ENCODE measurements at regions not wholly inside any gene's neighbourhood (a gene's known extent, or its start where the extent isn't known, plus 50 kb on each side); places are given as distances from the start of the nearest gene placed in this dataset.

GRCh38 chr13:111611651-111612050, 291.2 kb downstream of the TEX29 start (continued):
- TF ChIP-seq AFF4 (CRISPR knock-in tag; IDR thresholded peaks at IDR 0.05; ENCODE audit: borderline replicate concordance) = no peak
- TF ChIP-seq ZNF263 (CRISPR knock-in tag; IDR thresholded peaks at IDR 0.05; ENCODE audit: low read depth) = no peak

- ChIA-PET POLR2A (interaction anchor here (1.2 kb wide), 1 partner anchor 15 kb away, joined by 3 read pairs; no protein-coding TSS in a partner anchor), CTCF (interaction anchor here (0.9 to 1.4 kb wide), 2 partner anchors 17 to 138 kb away, joined by 4 read pairs; no protein-coding TSS in a partner anchor)
- no peak overlapping the region for H3K4me3 Mint-ChIP-seq
- H3K27ac Mint-ChIP-seq = no peak overlapping the region
- TF ChIP-seq SOX15 (CRISPR knock-in tag; IDR thresholded peaks at IDR 0.05) (no peak), USF1 (CRISPR knock-in tag; IDR thresholded peaks at IDR 0.05) (no peak), RELA (CRISPR knock-in tag; IDR thresholded peaks at IDR 0.05; ENCODE audit: borderline replicate concordance) (no peak), NFE2L1 (CRISPR knock-in tag; IDR thresholded peaks at IDR 0.05) (no peak), TCF7 (CRISPR knock-in tag; IDR thresholded peaks at IDR 0.05; ENCODE audit: low read depth) (no peak), FOXJ3 (CRISPR knock-in tag; IDR thresholded peaks at IDR 0.05; ENCODE audit: borderline replicate concordance) (no peak), HMGA2 (CRISPR knock-in tag; IDR thresholded peaks at IDR 0.05) (no peak), STAT6 (CRISPR knock-in tag; conservative IDR thresholded peaks at IDR 0.05; ENCODE audit: low read depth) (no peak)
- ATAC-seq (no peak), DNase-seq (ENCODE audit: low spot score) (no peak)
- peaks cover 2% of the 10 kb centered on the region for H3K4me1 Mint-ChIP-seq
- H3K36me3 Mint-ChIP-seq = no peaks in the 10 kb centered on the region
- no peaks in the 10 kb centered on the region for H3K27me3 Mint-ChIP-seq (ENCODE audit: low read depth)
- no peaks in the 10 kb centered on the region for H3K9me3 Mint-ChIP-seq
These were observed 292.4 kb downstream of the TEX29 start for GRCh38 chr13:111612886-111613285.

GRCh38 chr13:111614009-111614408, 293.6 kb downstream of the TEX29 start:
- ATAC-seq (no peak), DNase-seq (ENCODE audit: low spot score) (no peak)
- H3K36me3 Mint-ChIP-seq = no peaks in the 10 kb centered on the region

More at GRCh38 chr13:111614009-111614408, 293.6 kb downstream of the TEX29 start:
- TF ChIP-seq STAT6 (CRISPR knock-in tag; conservative IDR thresholded peaks at IDR 0.05; ENCODE audit: low read depth) (no peak), ZNF423 (CRISPR knock-in tag; IDR thresholded peaks at IDR 0.05) (no peak), NR2C2 (CRISPR knock-in tag; IDR thresholded peaks at IDR 0.05) (no peak), NR1H2 (CRISPR knock-in tag; IDR thresholded peaks at IDR 0.05) (no peak), FOXJ3 (CRISPR knock-in tag; IDR thresholded peaks at IDR 0.05; ENCODE audit: borderline replicate concordance) (no peak), ATF1 (CRISPR knock-in tag; IDR thresholded peaks at IDR 0.05) (no peak), SMAD4 (CRISPR knock-in tag; IDR thresholded peaks at IDR 0.05) (no peak), CREM (CRISPR knock-in tag; IDR thresholded peaks at IDR 0.05) (no peak)
- CTCF ChIA-PET = no interaction called here
- POLR2A ChIA-PET = no interaction called here
- Mint-ChIP-seq H3K4me1 (peaks cover 2% of the 10 kb centered on the region), H3K9me3 (no peaks in the 10 kb centered on the region), H3K27ac (no peak overlapping the region), H3K4me3 (no peak overlapping the region), H3K27me3 (ENCODE audit: low read depth) (no peaks in the 10 kb centered on the region)

All from WTC11 (cell line).